ENCODE measurements at regions not wholly inside any gene's neighbourhood (a gene's known extent, or its start where the extent isn't known, plus 50 kb on each side); places are given as distances from the start of the nearest gene placed in this dataset.

GRCh38 chr1:163414778-163415177 is 93.0 kb downstream of the NUF2 start:
- TF ChIP-seq POLR2A (IDR thresholded peaks at IDR 0.05; ENCODE audit: low read depth, low read length) (no peak), POLR2AphosphoS5 (IDR thresholded peaks at IDR 0.05; ENCODE audit: low read depth, low read length) (no peak), SPI1 (IDR thresholded peaks at IDR 0.05; ENCODE audit: low read depth, low read length) (no peak), TAF1 (IDR thresholded peaks at IDR 0.05; ENCODE audit: low read depth, low read length) (no peak), POU2F2 (IDR thresholded peaks at IDR 0.05; ENCODE audit: low read depth, low read length) (no peak), PAX5 (IDR thresholded peaks at IDR 0.05; ENCODE audit: insufficient read depth, low read length, severe bottlenecking) (no peak)
